GM12875 (cell line): ENCODE measurements at regions not wholly inside any gene's neighbourhood (a gene's known extent, or its start where the extent isn't known, plus 50 kb on each side); places are given as distances from the start of the nearest gene placed in this dataset.
"Not testable (repeated sequence)": the region's sequence is repeated elsewhere in the genome, so short reads cannot be mapped to it uniquely, and the experiment has no call there.

Source experiments
- H3K4me3 ChIP-seq: one replicate; pipeline ENCODE4 v1.5.1; 2011; ENCODE audit warnings: low read depth, low read length, control low read depth
- CTCF ChIP-seq: IDR thresholded peaks from 2 replicates; pipeline ENCODE4 v1.5.1; 2011; ENCODE audit warnings: low read depth, mild to moderate bottlenecking, control low read depth, inconsistent platforms, low read length, moderate library complexity, borderline replicate concordance; ENCODE audit not compliant: insufficient read depth

DNA sequence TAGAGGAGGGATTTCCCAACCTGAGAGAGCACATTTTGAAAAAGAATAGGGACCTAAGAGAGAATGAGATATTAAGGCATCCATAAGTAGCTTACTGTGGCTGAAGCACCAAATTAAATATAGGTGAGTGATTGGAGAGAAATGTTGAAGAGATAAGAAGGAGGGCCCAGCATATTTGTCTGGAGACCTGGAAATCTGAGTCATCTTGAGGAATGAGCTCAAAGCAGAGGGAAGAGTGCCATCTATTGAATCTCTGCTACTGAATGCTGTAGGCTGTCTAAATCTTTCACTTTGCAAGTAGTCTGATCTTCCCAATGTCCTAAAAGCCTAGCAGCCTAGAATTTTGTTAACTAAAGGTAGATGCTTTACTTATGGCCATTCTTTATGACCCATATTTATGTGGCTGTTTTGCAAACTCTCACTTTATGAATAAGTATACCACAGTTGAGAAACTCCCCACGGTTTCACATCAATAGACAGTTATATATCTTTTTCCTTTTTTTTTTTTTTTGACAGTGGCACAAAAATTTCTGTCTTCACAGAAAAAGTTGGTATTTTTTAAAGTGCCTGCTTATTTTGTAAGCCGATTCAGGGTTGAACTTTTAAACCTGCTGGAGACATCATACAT lies 2093.5 kb downstream of the LRRC4C start:
- TF ChIP-seq CTCF: no peak

GRCh38 chr11:39363571-39363970 lies 2095.9 kb downstream of the LRRC4C start:
- H3K4me3 ChIP-seq: no peak overlapping the region
- TF ChIP-seq CTCF: no peak

More for the DNA sequence above, 2093.5 kb downstream of the LRRC4C start:
- no peak overlapping the region for H3K4me3 ChIP-seq

- no peak for TF ChIP-seq CTCF
- no peak overlapping the region for H3K4me3 ChIP-seq
Observed at GRCh38 chr11:39361557-39361956, 2097.9 kb downstream of the LRRC4C start.

- H3K4me3 ChIP-seq: no peak overlapping the region
- no peak for TF ChIP-seq CTCF
Observed at GRCh38 chr11:39345834-39346442, 2113.5 kb downstream of the LRRC4C start.

GRCh38 chr11:39341461-39341860 lies 2118.0 kb downstream of the LRRC4C start:
- no peak overlapping the region for H3K4me3 ChIP-seq
- no peak for TF ChIP-seq CTCF

GRCh38 chr11:39333006-39333405 lies 2126.4 kb downstream of the LRRC4C start:
- H3K4me3 ChIP-seq: not testable (repeated sequence)

GRCh38 chr11:39327302-39327701 lies 2132.2 kb downstream of the LRRC4C start:
- H3K4me3 ChIP-seq: no peak overlapping the region
- no peak for TF ChIP-seq CTCF

- H3K4me3 ChIP-seq: not testable (repeated sequence)
Observed at GRCh38 chr11:39311888-39312287, 2147.6 kb downstream of the LRRC4C start.
